BE2C (cell line): ENCODE measurements at regions not wholly inside any gene's neighbourhood (a gene's known extent, or its start where the extent isn't known, plus 50 kb on each side); places are given as distances from the start of the nearest gene placed in this dataset.
"Not testable (repeated sequence)": the region's sequence is repeated elsewhere in the genome, so short reads cannot be mapped to it uniquely, and the experiment has no call there.

Source experiments
- DNase-seq: peaks from one replicate; pipeline ENCODE4 v3.0.0-alpha.2; 2020
- H3K27me3 ChIP-seq: fragments of 250-450 bp; sonication (Bioruptor Pico); 2 replicates; pipeline ENCODE4 v1.5.1; 2020; ENCODE audit warnings: mild to moderate bottlenecking
- H3K36me3 ChIP-seq: fragments of 250-450 bp; sonication (Bioruptor Pico); 2 replicates; pipeline ENCODE4 v1.5.1; 2020; ENCODE audit warnings: mild to moderate bottlenecking
- H3K4me1 ChIP-seq: fragments of 250-450 bp; sonication (Bioruptor Pico); 2 replicates; pipeline ENCODE4 v1.5.1; 2020
- H3K4me3 ChIP-seq: 2 replicates; pipeline ENCODE4 v1.5.1; 2011; ENCODE audit warnings: low read depth, low read length
- H3K9me3 ChIP-seq: fragments of 250-450 bp; sonication (Bioruptor Pico); 2 replicates; pipeline ENCODE4 v1.5.1; 2020
- TF ChIP-seq, protein P1 (sequence below): IDR thresholded peaks from 2 replicates; pipeline ENCODE4 v1.5.1; 2012; ENCODE audit warnings: mild to moderate bottlenecking, low read depth, low read length

DNA sequence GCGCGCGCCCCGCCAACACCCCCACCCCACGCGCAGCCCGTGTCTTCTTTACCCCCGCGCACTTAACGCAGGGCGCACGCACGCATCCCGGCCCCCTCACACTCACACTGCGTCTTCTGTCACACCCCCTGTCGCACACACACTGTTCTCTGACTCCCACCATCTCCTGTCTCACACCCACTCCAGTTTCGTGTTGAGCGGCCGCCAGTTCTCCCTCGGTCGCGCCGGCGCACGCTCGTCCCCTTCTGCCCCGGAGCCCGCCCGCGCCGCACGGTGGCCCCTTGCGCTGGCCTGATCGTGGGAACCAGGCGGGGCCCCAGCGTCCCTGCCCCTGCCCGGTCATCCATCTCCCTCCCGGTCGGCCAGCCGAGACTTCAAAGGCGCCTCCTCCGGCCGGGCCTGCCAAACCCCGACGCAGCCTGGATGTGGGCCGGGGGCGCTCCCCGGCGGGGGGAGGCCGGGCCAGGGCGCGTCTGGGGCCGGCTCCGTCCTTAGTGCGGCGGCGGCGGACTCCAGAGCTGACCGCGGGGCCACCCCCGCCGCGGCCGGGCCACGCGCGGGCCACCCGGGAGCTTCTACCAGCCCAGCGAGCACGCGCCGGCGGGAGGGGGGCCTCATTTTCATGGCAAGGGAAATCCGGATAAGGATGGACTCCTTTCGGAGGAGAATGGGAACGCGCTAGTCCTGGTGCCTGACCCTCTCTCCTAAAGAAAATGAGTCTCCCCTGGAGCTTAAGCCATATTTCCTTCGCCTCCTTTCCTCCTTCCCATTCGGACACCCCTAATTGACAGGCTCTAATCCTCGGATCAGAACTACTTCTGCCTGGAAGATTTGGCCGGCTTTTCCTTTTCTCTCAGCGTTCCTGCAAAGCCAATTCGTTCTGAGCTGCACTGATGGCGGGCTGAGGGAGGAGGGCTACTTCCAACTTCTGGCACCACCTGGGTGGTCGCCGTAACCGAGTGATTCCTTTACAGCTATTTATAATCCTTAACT lies 82.0 kb upstream of the HMGA2 start:
- no peaks in the 10 kb centered on the region for H3K36me3 ChIP-seq
- no peaks in the 10 kb centered on the region for H3K4me1 ChIP-seq
- no peak for DNase-seq
- TF ChIP-seq, protein P1, sequence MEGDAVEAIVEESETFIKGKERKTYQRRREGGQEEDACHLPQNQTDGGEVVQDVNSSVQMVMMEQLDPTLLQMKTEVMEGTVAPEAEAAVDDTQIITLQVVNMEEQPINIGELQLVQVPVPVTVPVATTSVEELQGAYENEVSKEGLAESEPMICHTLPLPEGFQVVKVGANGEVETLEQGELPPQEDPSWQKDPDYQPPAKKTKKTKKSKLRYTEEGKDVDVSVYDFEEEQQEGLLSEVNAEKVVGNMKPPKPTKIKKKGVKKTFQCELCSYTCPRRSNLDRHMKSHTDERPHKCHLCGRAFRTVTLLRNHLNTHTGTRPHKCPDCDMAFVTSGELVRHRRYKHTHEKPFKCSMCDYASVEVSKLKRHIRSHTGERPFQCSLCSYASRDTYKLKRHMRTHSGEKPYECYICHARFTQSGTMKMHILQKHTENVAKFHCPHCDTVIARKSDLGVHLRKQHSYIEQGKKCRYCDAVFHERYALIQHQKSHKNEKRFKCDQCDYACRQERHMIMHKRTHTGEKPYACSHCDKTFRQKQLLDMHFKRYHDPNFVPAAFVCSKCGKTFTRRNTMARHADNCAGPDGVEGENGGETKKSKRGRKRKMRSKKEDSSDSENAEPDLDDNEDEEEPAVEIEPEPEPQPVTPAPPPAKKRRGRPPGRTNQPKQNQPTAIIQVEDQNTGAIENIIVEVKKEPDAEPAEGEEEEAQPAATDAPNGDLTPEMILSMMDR, result no peak
- peaks cover 14% of the 10 kb centered on the region for H3K27me3 ChIP-seq
- H3K9me3 ChIP-seq, result no peaks in the 10 kb centered on the region
- no peak overlapping the region for H3K4me3 ChIP-seq

DNA sequence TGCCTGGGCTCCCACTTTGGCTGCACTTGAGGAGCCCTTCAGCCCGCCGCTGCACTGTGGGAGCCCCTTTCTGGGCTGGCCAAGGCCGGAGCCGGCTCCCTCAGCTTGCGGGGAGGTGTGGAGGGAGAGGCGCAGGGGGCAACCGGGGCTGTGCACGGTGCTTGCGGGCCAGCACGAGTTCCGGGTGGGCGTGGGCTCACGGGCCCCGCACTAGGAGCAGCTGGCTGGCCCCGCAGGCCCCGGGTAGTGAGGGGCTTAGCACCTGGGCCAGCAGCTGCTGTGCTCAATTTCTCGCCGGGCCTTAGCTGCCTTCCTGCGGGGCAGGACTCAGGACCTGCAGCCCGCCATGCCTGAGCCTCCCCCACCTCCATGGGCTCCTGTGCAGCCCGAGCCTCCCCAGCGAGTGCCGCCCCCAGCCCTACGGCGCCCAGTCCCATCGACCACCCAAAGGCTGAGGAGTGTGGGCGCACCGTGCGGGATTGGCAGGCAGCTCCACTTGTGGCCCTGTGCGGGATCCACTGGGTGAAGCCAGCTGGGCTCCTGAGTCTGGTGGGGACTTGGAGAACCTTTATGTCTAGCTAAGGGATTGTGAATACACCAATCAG lies 79.9 kb upstream of the HMGA2 start:
- not testable (repeated sequence) for H3K4me3 ChIP-seq, H3K9me3 ChIP-seq, H3K36me3 ChIP-seq, DNase-seq, H3K4me1 ChIP-seq
- H3K27me3 ChIP-seq, result peaks cover 14% of the 10 kb centered on the region

DNA sequence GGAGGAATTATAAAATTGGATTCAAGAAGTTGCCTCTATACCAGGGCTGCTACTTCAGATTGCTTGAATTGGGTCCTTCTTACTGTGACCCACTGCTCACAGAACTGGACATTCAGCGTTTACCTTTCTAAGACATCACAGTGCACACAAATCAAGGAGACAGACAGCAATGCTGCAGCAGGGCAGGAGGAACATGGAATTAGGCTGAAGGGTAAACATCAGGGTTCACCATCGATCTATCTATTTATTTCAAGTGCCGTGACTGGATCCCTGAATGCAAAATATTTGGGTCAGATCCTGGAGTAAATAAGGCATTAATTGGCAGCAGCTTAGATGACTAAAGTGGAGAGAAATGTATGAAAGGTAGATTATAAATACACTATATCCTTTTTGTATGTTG lies 76.9 kb upstream of the HMGA2 start:
- Histone ChIP-seq H3K4me3 (no peak overlapping the region), H3K4me1 (no peaks in the 10 kb centered on the region), H3K9me3 (no peaks in the 10 kb centered on the region), H3K36me3 (no peaks in the 10 kb centered on the region), H3K27me3 (peaks cover 8% of the 10 kb centered on the region)
- no peak for DNase-seq
- TF ChIP-seq, protein P1, result no peak

DNA sequence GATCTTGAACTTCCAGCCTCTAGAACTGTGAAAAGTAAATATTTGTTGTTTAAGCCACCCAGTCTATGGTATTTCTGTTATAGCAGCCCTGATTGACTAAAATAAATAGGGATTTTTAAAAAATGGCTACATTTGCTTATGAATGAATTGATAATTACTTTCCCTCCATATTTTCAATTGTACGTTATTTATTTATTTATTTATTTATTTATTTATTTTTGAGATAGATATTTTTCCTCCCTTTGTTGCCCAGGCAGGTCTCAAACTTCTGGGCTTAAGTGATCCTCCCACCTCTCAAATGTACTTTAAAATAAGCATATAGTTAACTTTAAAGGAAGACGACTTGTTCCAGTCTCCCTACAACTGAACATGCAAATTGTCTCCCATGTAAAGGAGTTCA lies 76.0 kb upstream of the HMGA2 start:
- TF ChIP-seq, protein P1, result no peak

DNA sequence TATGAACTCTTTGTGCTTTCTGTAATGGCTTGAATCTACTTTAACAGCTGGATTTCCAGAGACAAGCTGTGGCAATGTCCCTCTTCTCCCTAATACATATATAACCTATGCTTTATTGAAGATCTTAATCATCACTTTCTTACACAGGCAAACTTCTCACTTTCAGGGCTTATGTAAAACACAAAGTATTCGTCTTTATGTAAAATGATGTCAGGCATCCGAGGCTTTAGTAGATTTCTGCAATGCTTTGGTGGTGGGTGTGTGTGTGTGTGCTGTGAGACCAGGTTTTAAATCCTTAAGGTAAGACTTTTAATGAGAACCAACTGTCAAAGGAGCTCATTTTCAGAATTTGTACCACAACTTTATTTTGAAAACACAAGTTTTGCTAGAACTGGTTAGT lies 70.0 kb upstream of the HMGA2 start:
- H3K4me3 ChIP-seq, result no peak overlapping the region
- TF ChIP-seq, protein P1, result no peak
- no peaks in the 10 kb centered on the region for H3K27me3 ChIP-seq
- no peaks in the 10 kb centered on the region for H3K9me3 ChIP-seq
- H3K36me3 ChIP-seq, result no peaks in the 10 kb centered on the region
- no peaks in the 10 kb centered on the region for H3K4me1 ChIP-seq
- DNase-seq, result no peak

More for the DNA sequence above, 76.0 kb upstream of the HMGA2 start:
- Histone ChIP-seq H3K36me3 (no peaks in the 10 kb centered on the region), H3K9me3 (no peaks in the 10 kb centered on the region), H3K27me3 (no peaks in the 10 kb centered on the region), H3K4me3 (no peak overlapping the region), H3K4me1 (no peaks in the 10 kb centered on the region)
- DNase-seq, result no peak

DNA sequence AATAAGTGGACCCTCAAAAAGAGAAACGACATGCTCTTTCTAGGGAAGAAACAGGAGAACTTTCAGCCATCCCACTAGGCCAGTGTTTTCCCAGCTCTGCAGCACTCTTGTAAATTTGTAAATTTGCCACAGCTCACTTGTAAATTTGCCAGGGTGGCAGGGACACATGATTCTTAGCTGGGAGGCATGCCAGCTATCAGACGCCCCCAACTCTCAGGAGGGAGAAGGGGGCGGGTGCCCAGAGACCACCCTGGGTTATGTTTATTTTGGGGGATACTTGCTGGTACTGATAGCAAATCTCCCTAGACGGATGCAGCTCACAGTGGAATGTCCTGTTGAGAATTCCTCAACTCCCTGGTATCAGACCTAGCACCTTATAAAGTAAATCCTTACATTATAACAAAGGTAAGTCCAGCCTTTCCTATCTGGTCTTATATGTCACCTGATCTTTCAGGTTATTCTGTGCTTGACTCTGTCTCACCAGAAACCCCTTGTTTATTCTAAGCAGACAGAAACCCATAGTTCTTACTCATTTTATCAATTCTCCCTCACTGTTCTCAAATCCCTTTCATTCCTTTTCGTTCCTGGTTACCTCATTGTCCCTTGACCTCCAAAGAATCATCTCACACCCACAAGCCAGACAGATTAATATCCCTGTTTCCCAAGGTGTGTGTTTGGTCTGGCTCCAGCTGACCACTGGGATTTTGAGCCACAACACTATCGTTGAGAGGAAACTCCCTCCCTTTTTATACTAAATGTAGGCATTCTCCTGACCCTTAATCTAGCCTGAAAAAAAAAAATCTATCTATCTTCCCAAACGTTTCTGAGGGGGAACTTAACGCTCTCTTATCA lies 69.3 kb upstream of the HMGA2 start:
- TF ChIP-seq, protein P1, result no peak

More for the DNA sequence above, 69.3 kb upstream of the HMGA2 start:
- H3K27me3 ChIP-seq, result no peaks in the 10 kb centered on the region
- H3K4me3 ChIP-seq, result no peak overlapping the region
- H3K4me1 ChIP-seq, result no peaks in the 10 kb centered on the region
- H3K36me3 ChIP-seq, result no peaks in the 10 kb centered on the region
- H3K9me3 ChIP-seq, result no peaks in the 10 kb centered on the region
- DNase-seq, result no peak
